NCI-H2196 treated with DMSO at 0.1 percent for 48 hours (cell line): ENCODE measurements at regions not wholly inside any gene's neighbourhood (a gene's known extent, or its start where the extent isn't known, plus 50 kb on each side); places are given as distances from the start of the nearest gene placed in this dataset.
"Not testable (repeated sequence)": the region's sequence is repeated elsewhere in the genome, so short reads cannot be mapped to it uniquely, and the experiment has no call there.

Source experiments
- DNase-seq: peaks from one replicate; lab custom pipeline; 2025; ENCODE audit not compliant: unreplicated experiment; lab: John Stamatoyannopoulos, UW

GRCh38 chr5:91830361-91830953 is 447.3 kb upstream of the ARRDC3 start:
- no peak for DNase-seq

DNA sequence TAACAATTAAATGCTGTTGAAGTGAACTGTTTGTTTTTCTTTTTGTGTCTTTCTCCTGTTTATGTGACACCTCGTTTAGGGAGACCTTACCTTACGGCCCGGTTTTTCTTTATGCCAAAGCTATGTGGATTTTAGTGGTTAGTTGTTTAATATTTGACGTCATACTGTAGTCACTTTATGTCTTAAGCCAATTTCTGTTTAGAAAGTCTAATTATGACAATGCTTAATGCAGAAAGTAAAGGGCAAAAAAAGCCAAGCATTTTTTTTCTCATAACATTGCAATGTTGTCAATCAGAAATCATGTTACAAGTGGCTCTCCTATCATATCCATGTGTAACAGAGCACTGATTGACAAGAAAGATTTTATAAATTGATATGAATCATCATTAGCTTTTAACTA is 442.5 kb upstream of the ARRDC3 start:
- no peak for DNase-seq

DNA sequence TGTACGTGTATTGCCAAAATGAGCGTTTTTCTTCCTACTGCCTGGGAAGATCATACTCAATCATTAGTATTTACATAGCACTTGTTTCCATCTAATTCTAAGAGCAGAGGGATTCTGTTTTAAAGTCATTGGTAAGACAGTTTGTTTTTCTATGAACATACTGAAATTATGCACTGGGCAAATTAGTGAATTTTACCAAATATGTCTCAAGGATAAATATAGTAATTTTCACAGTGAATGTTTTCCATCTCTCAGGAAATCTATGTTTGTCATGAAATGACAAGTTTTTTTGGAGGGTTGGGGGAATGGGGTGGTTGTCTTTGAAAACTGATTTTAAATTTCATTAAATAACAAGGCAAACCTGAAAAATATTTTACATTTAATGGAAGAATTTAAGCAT is 441.3 kb upstream of the ARRDC3 start:
- no peak for DNase-seq

GRCh38 chr5:91820874-91821273 is 437.8 kb upstream of the ARRDC3 start:
- no peak for DNase-seq

- no peak for DNase-seq
Measured at GRCh38 chr5:91816681-91817080, 433.6 kb upstream of the ARRDC3 start.

GRCh38 chr5:91797576-91797975 is 414.5 kb upstream of the ARRDC3 start:
- DNase-seq = no peak

DNA sequence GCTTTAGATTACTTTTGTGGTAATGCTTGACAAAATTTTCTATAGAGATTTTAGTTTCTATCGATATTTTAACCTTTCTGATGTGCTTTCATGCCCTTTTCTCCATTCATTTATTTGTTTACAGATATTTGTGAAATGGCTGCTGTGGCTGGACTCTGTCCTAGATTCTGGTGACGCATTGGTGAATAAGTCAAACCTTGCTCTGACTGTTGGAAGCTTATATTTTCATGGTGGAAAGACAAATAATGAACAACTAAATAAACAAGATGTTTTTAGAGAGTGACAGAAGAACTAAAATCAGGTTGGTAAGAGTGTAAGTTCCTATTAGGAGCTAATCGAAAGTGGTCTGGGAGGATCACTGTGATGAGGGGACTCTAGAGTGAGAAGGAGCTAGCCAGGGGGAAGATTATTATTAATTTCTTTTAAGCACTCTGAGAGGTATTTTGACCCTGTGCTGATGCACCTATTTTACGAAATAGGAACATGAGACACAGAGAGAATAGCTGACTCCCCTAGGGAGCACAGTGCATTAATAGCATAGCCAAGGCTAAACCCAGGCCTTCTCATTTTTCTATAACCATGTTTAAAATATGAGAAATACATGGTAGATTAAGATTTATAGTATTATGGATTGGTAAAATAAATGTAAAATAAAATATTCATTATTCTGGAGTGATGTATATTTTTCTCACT is 411.9 kb upstream of the ARRDC3 start:
- no peak for DNase-seq

- no peak for DNase-seq
Measured at GRCh38 chr5:91794455-91794854, 411.3 kb upstream of the ARRDC3 start.

DNA sequence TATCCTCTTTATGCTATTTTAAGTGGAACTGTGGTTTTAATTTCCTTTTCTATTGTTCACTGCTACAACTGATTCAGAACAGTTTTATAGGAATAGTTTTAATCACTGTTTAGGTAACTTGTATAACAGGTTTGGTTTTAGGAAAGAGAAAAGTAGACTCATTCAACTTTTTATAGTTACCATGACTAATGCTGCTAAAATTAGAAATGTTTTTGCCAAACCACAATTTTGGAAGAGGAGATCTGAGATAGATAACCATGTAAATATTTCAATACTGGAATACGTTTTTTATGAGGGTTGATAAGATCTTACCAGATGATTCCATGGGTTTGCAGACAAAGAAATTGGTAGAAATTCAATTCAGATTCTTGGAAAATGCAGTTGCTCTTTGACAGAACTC is 404.6 kb upstream of the ARRDC3 start:
- DNase-seq = no peak

DNA sequence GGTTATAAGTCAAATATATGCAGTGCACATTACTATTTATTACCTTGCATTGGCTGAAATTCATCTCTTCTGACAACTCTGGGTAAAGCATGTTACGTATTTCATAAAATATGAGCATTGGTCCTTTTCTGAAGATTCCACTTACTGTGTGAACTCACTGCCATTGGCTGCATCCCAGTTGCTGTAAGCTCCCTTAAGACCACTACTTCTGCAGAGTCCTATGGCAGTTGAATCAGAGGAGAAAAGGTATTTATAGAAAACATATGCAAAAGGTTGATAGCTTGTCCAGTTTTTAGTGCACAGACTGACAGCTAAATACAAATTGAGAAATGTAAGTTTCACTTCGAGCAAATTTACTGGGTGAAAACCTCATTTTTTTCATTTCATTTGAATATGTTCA is 394.6 kb upstream of the ARRDC3 start:
- no peak for DNase-seq

GRCh38 chr5:91776249-91776648 is 393.1 kb upstream of the ARRDC3 start:
- DNase-seq = no peak

DNA sequence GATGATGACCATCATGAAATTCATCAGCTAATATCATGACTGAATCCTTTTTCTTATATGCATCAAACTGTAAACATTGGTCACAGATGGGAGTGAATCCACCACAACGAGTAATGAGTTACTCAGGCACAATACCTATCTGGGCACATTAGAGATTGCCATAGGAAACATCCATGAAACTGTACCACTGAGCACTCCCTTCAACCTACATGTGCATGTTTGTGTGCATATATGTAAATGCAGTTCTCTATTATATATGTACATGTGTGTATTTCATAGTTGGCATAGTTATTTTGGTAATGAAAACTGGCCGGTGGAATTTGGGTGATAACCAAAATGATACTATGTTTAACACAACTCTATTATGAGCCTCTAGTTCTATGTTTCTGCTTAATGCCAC is 387.3 kb upstream of the ARRDC3 start:
- no peak for DNase-seq

DNA sequence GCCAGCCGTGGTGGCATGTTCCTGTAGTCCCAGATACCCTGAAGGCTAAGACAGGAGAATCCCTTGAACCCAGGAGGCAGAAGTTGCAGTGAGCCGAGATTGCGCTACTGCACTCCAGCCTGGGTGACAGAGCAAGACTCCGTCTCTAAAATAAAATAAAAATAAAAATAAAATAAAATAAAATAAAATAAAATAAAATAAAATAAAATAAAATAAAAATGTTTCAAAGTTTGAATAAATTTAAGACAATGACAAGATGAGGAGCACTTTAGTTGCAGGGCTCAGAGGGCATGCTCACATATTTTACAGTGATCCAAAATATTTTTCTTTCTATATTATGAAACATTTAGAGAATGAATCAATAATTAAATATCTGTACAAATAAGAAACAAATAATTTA is 374.3 kb upstream of the ARRDC3 start:
- DNase-seq = not testable (repeated sequence)

DNA sequence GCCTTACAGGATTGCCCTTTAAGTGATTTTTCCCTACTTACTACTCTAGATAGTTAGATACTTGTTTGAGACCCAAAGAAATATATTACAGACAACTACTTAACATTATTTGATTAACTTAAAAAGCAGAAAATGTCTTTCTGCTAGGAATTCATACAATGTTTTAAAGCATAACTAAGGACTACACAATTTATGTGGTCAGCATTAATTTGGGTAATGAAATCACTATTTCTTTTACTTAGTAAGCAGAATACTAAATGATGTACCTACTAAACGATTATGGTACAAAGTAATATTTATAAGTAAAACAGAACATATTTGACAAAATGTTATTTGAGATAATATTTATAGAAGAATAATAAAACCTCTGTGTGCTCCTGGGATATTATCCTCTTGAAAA is 371.9 kb upstream of the ARRDC3 start:
- no peak for DNase-seq

- DNase-seq = not testable (repeated sequence)
Measured at GRCh38 chr5:91744470-91744869, 361.4 kb upstream of the ARRDC3 start.

DNA sequence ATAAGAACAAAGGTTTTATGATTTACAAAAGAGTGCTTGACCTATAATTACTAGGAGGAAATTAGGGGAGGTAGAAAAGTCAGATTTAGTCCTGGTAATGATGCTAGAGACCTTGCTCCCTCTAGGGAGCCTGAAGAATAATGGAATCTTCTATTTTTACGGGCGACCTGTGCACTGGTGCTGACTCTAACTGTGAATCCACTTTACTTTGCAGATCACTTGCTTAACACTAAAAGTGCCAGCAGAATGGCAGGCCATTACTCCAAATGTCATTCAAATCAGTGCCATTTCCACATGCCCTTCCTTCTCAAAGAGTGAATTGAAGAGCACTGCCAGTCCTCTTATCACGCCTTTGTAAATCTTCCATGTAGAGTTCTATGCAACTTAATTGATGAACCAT is 359.4 kb upstream of the ARRDC3 start:
- DNase-seq = no peak

- no peak for DNase-seq
Measured at GRCh38 chr5:91741764-91742505, 358.8 kb upstream of the ARRDC3 start.

DNA sequence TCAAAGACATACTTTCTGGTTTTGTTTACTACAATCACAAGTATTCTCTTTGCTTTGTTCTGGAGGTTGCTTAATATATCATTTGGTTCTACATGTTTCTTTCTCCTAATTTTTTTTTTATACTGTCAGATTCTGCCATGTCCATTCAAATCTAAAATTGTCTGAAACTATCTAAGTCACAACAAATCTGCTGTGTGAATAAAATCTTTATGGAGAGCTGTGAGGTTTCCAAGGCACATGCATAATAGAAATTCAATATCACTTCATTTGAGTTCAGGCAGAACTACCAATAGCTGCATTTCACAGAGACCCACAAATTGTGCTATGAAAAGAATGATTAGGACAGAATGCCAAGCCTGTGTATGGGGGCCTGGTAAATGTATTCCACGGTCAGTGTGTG is 346.9 kb upstream of the ARRDC3 start:
- no peak for DNase-seq

- no peak for DNase-seq
Measured at GRCh38 chr5:91727463-91727862, 344.3 kb upstream of the ARRDC3 start.

- no peak for DNase-seq
Measured at GRCh38 chr5:91722736-91723467, 339.8 kb upstream of the ARRDC3 start.

GRCh38 chr5:91712718-91713117 is 329.6 kb upstream of the ARRDC3 start:
- no peak for DNase-seq

GRCh38 chr5:91707521-91707841 is 324.4 kb upstream of the ARRDC3 start:
- no peak for DNase-seq
